DOHH2 (cell line): ENCODE measurements at regions not wholly inside any gene's neighbourhood (a gene's known extent, or its start where the extent isn't known, plus 50 kb on each side); places are given as distances from the start of the nearest gene placed in this dataset.

ENCODE experiments used
- H3F3A ChIP-seq: fragments of 200-600 bp; sonication (generic), shearing (Covaris generic); 2 replicates; pipeline ENCODE4 v1.6.0; 2016; ENCODE audit warnings: antibody characterized with exemption, mild to moderate bottlenecking; ENCODE audit not compliant: control insufficient read depth, insufficient read depth
- H3K27ac ChIP-seq: fragments of 200-600 bp; sonication (generic); 2 replicates; pipeline ENCODE4 v1.5.1; 2014; ENCODE audit warnings: low read depth, mild to moderate bottlenecking, low read length, moderate library complexity
- H3K27me3 ChIP-seq: fragments of 200-600 bp; sonication (generic); 2 replicates; pipeline ENCODE4 v1.6.1; 2014; ENCODE audit warnings: mild to moderate bottlenecking, low read length, mixed read lengths; ENCODE audit not compliant: control insufficient read depth
- H3K36me3 ChIP-seq: fragments of 200-600 bp; sonication (generic); 2 replicates; pipeline ENCODE4 v1.6.1; 2014; ENCODE audit warnings: mild to moderate bottlenecking, low read length, moderate library complexity, mixed read lengths; ENCODE audit not compliant: control insufficient read depth
- H3K4me1 ChIP-seq: fragments of 200-600 bp; sonication (generic); 2 replicates; pipeline ENCODE4 v1.6.1; 2014; ENCODE audit warnings: mild to moderate bottlenecking, low read length, mixed read lengths; ENCODE audit not compliant: control insufficient read depth
- H3K4me2 ChIP-seq: fragments of 200-600 bp; sonication (generic); 2 replicates; pipeline ENCODE4 v1.6.0; 2014; ENCODE audit warnings: mild to moderate bottlenecking, low read length, moderate library complexity
- H3K4me3 ChIP-seq: fragments of 200-600 bp; sonication (generic); 2 replicates; pipeline ENCODE4 v1.5.1; 2014; ENCODE audit warnings: mild to moderate bottlenecking, low read length, mixed read lengths
- H3K79me2 ChIP-seq: fragments of 200-600 bp; sonication (generic); 2 replicates; pipeline ENCODE4 v1.6.1; 2014; ENCODE audit warnings: mild to moderate bottlenecking, low read length, mixed read lengths; ENCODE audit not compliant: control insufficient read depth
- H3K9me2 ChIP-seq: fragments of 200-600 bp; sonication (generic); replicated peaks from 2 replicates; pipeline ENCODE4 v1.6.1; 2014; ENCODE audit warnings: mild to moderate bottlenecking, low read length, mixed read lengths; ENCODE audit not compliant: control insufficient read depth
- H3K9me3 ChIP-seq: fragments of 200-600 bp; sonication (generic); 2 replicates; pipeline ENCODE4 v1.6.1; 2014; ENCODE audit warnings: antibody characterized with exemption, low read length, mixed read lengths; ENCODE audit not compliant: control insufficient read depth, insufficient read depth
- H4K20me1 ChIP-seq: fragments of 200-600 bp; sonication (generic); 2 replicates; pipeline ENCODE4 v1.6.0; 2014; ENCODE audit warnings: low read depth, mild to moderate bottlenecking, antibody characterized with exemption, low read length, moderate library complexity; ENCODE audit not compliant: control insufficient read depth, insufficient read depth
- CTCF ChIP-seq: fragments of 200-600 bp; sonication (generic); IDR thresholded peaks from one replicate; pipeline ENCODE4 v1.5.1; 2014; ENCODE audit warnings: antibody characterized with exemption, mild to moderate bottlenecking, low read depth, low read length; ENCODE audit not compliant: poor library complexity, severe bottlenecking
- EZH2phosphoT487 ChIP-seq: fragments of 200-600 bp; sonication (generic); IDR thresholded peaks from 2 replicates; pipeline ENCODE4 v1.6.1; 2017; ENCODE audit warnings: borderline replicate concordance, mild to moderate bottlenecking, antibody characterized with exemption, low read length, moderate library complexity, mixed read lengths

GRCh38 chr13:97629601-97630272 lies 195.8 kb downstream of the RAP2A start:
- H4K20me1 ChIP-seq, result no peaks in the 10 kb centered on the region
- H3K27me3 ChIP-seq, result peaks cover 2% of the 10 kb centered on the region
- H3K79me2 ChIP-seq, result no peaks in the 10 kb centered on the region
- no peak overlapping the region for H3K4me3 ChIP-seq
- no peak for TF ChIP-seq EZH2phosphoT487
- TF ChIP-seq CTCF, result no peak
- no peaks in the 10 kb centered on the region for H3K36me3 ChIP-seq
- H3K9me2 ChIP-seq, result no peaks in the 10 kb centered on the region
- no peak overlapping the region for H3K27ac ChIP-seq
- H3K9me3 ChIP-seq, result no peaks in the 10 kb centered on the region
- H3K4me2 ChIP-seq, result no peak overlapping the region
- H3K4me1 ChIP-seq, result no peaks in the 10 kb centered on the region
- H3F3A ChIP-seq, result no peaks in the 10 kb centered on the region

GRCh38 chr13:97630725-97631124 lies 196.8 kb downstream of the RAP2A start:
- H4K20me1 ChIP-seq, result no peaks in the 10 kb centered on the region
- no peaks in the 10 kb centered on the region for H3K9me3 ChIP-seq
- H3K27me3 ChIP-seq, result peaks cover 2% of the 10 kb centered on the region; the same call in 1 of the 2 replicates
- TF ChIP-seq EZH2phosphoT487 (no peak), CTCF (no peak)
- H3K4me2 ChIP-seq, result no peak overlapping the region
- no peaks in the 10 kb centered on the region for H3K9me2 ChIP-seq
- H3K79me2 ChIP-seq, result no peaks in the 10 kb centered on the region
- no peaks in the 10 kb centered on the region for H3F3A ChIP-seq
- H3K4me1 ChIP-seq, result no peaks in the 10 kb centered on the region
- no peaks in the 10 kb centered on the region for H3K36me3 ChIP-seq
- H3K4me3 ChIP-seq, result no peak overlapping the region
- H3K27ac ChIP-seq, result no peak overlapping the region

GRCh38 chr13:97631158-97631557 lies 197.2 kb downstream of the RAP2A start:
- no peaks in the 10 kb centered on the region for H3K79me2 ChIP-seq
- no peaks in the 10 kb centered on the region for H4K20me1 ChIP-seq
- no peak overlapping the region for H3K4me2 ChIP-seq
- H3K27ac ChIP-seq, result no peak overlapping the region
- H3K27me3 ChIP-seq, result peaks cover 2% of the 10 kb centered on the region; the same call in 1 of the 2 replicates
- no peaks in the 10 kb centered on the region for H3K9me3 ChIP-seq
- no peak overlapping the region for H3K4me3 ChIP-seq
- no peaks in the 10 kb centered on the region for H3F3A ChIP-seq
- no peak for TF ChIP-seq EZH2phosphoT487
- no peak for TF ChIP-seq CTCF
- no peaks in the 10 kb centered on the region for H3K4me1 ChIP-seq
- no peaks in the 10 kb centered on the region for H3K36me3 ChIP-seq
- H3K9me2 ChIP-seq, result no peaks in the 10 kb centered on the region
